ENCODE measurements at regions not wholly inside any gene's neighbourhood (a gene's known extent, or its start where the extent isn't known, plus 50 kb on each side); places are given as distances from the start of the nearest gene placed in this dataset.

GRCh38 chr9:31490551-31491106, 893.8 kb upstream of the ACO1 start:
- intact Hi-C loops (cut with DNase I; ENCODE audit: low total_unique reads): no loop called here
- TF ChIP-seq CTCF (IDR thresholded peaks at IDR 0.05) (no peak), POLR2A (IDR thresholded peaks at IDR 0.05) (no peak)
- DNase-seq (ENCODE audit: low spot score in 2 of 2): no peak
- 50 to 52% methylated on average over 4 of the region's 4 CpGs for WGBS, 2 donors
- no peak overlapping the region for H3K4me3 ChIP-seq (ENCODE audit: low read depth, poor library complexity, severe bottlenecking)

- no peak for DNase-seq (ENCODE audit: low spot score in 2 of 2)
- no peak overlapping the region for H3K4me3 ChIP-seq (ENCODE audit: low read depth, poor library complexity, severe bottlenecking)
- WGBS, 2 donors: 14 to 30% methylated on average over 1 of the region's 1 CpG
- TF ChIP-seq POLR2A (IDR thresholded peaks at IDR 0.05) (no peak), CTCF (IDR thresholded peaks at IDR 0.05) (no peak)
- intact Hi-C loops (cut with DNase I; ENCODE audit: low total_unique reads): no loop called here
Observed at GRCh38 chr9:31492229-31492628, 892.2 kb upstream of the ACO1 start.

- no peak overlapping the region for H3K4me3 ChIP-seq (ENCODE audit: low read depth, poor library complexity, severe bottlenecking)
- DNase-seq (ENCODE audit: low spot score in 2 of 2): no peak
- 71 to 81% methylated on average over 1 of the region's 1 CpG for WGBS, 2 donors
- TF ChIP-seq CTCF (IDR thresholded peaks at IDR 0.05): no peak
- no peak for TF ChIP-seq POLR2A (IDR thresholded peaks at IDR 0.05)
- intact Hi-C loops (cut with DNase I; ENCODE audit: low total_unique reads): no loop called here
Observed at GRCh38 chr9:31500422-31500821, 884.0 kb upstream of the ACO1 start.

GRCh38 chr9:31519011-31519410, 865.4 kb upstream of the ACO1 start:
- TF ChIP-seq POLR2A (IDR thresholded peaks at IDR 0.05) (no peak), CTCF (IDR thresholded peaks at IDR 0.05) (no peak)
- intact Hi-C loops (cut with DNase I; ENCODE audit: low total_unique reads): no loop called here
- DNase-seq (ENCODE audit: low spot score in 2 of 2): no peak
- H3K4me3 ChIP-seq (ENCODE audit: low read depth, poor library complexity, severe bottlenecking): no peak overlapping the region
- WGBS, 2 donors: 86 to 90% methylated on average over 6 of the region's 6 CpGs

- TF ChIP-seq POLR2A (IDR thresholded peaks at IDR 0.05) (no peak), CTCF (IDR thresholded peaks at IDR 0.05) (no peak)
- intact Hi-C loops (cut with DNase I; ENCODE audit: low total_unique reads): no loop called here
- no peak for DNase-seq (ENCODE audit: low spot score in 2 of 2)
- H3K4me3 ChIP-seq (ENCODE audit: low read depth, poor library complexity, severe bottlenecking): no peak overlapping the region
- 72 to 73% methylated on average over 5 of the region's 5 CpGs for WGBS, 2 donors
Observed at GRCh38 chr9:31519424-31519823, 865.0 kb upstream of the ACO1 start.

GRCh38 chr9:31519826-31520225, 864.6 kb upstream of the ACO1 start:
- TF ChIP-seq CTCF (IDR thresholded peaks at IDR 0.05) (no peak), POLR2A (IDR thresholded peaks at IDR 0.05) (no peak)
- intact Hi-C loops (cut with DNase I; ENCODE audit: low total_unique reads): no loop called here
- H3K4me3 ChIP-seq (ENCODE audit: low read depth, poor library complexity, severe bottlenecking): no peak overlapping the region
- 74 to 80% methylated on average over 2 of the region's 2 CpGs for WGBS, 2 donors
- no peak for DNase-seq (ENCODE audit: low spot score in 2 of 2)

Data from lower leg skin (tissue), 4 donors.